H9 (cell line): ENCODE measurements at regions not wholly inside any gene's neighbourhood (a gene's known extent, or its start where the extent isn't known, plus 50 kb on each side); places are given as distances from the start of the nearest gene placed in this dataset.

Source experiments
- DNase-seq: peaks from one replicate; pipeline ENCODE4 v3.0.0-alpha.2; 2017
- H2AFZ ChIP-seq: one replicate; pipeline ENCODE4 v1.6.1; 2013; ENCODE audit warnings: mild to moderate bottlenecking, low read length, control low read depth, moderate library complexity
- H2AK5ac ChIP-seq: 2 replicates; pipeline ENCODE4 v1.6.1; 2013; ENCODE audit warnings: low read length, control low read depth, mixed read lengths; ENCODE audit not compliant: insufficient read length
- H2BK120ac ChIP-seq: one replicate; pipeline ENCODE4 v1.6.1; 2013; ENCODE audit warnings: low read depth, mild to moderate bottlenecking, low read length, control low read depth, inconsistent platforms; ENCODE audit not compliant: poor library complexity, severe bottlenecking
- H2BK12ac ChIP-seq: 2 replicates; pipeline ENCODE4 v1.6.1; 2013; ENCODE audit warnings: low read length, control low read depth, mixed read lengths, low read depth; ENCODE audit not compliant: insufficient read length
- H2BK15ac ChIP-seq: 2 replicates; pipeline ENCODE4 v1.6.1; 2013; ENCODE audit warnings: low read depth, low read length, control low read depth
- H2BK20ac ChIP-seq: one replicate; pipeline ENCODE4 v1.6.1; 2013; ENCODE audit warnings: low read depth, mild to moderate bottlenecking, low read length, control low read depth, inconsistent platforms; ENCODE audit not compliant: poor library complexity, severe bottlenecking
- H2BK5ac ChIP-seq: 2 replicates; pipeline ENCODE4 v1.6.1; 2013; ENCODE audit warnings: low read length, control low read depth, mixed read lengths; ENCODE audit not compliant: insufficient read length
- H3K14ac ChIP-seq: 2 replicates; pipeline ENCODE4 v1.6.1; 2013; ENCODE audit warnings: low read length, control low read depth; ENCODE audit not compliant: insufficient read depth
- H3K18ac ChIP-seq: 2 replicates; pipeline ENCODE4 v1.6.1; 2013; ENCODE audit warnings: low read depth, mild to moderate bottlenecking, mixed read lengths, low read length, control low read depth; ENCODE audit not compliant: insufficient read length
- H3K23ac ChIP-seq: 2 replicates; pipeline ENCODE4 v1.6.1; 2013; ENCODE audit warnings: low read length, control low read depth, mixed read lengths, low read depth; ENCODE audit not compliant: insufficient read length
- H3K23me2 ChIP-seq: 2 replicates; pipeline ENCODE4 v1.6.1; 2013; ENCODE audit warnings: low read depth, mild to moderate bottlenecking, mixed read lengths, low read length, control low read depth; ENCODE audit not compliant: insufficient read length, poor library complexity, severe bottlenecking
- H3K27ac ChIP-seq: 2 replicates; pipeline ENCODE4 v1.5.1; 2013; ENCODE audit warnings: low read length, control low read depth, mixed read lengths, low read depth; ENCODE audit not compliant: insufficient read length
- H3K27me3 ChIP-seq: 2 replicates; pipeline ENCODE4 v1.6.1; 2013; ENCODE audit warnings: low read length, control low read depth, inconsistent platforms; ENCODE audit not compliant: insufficient read depth
- H3K4ac ChIP-seq: 2 replicates; pipeline ENCODE4 v1.6.1; 2013; ENCODE audit warnings: low read depth, mild to moderate bottlenecking, control low read depth, inconsistent platforms, low read length, moderate library complexity
- H3K4me1 ChIP-seq: 2 replicates; pipeline ENCODE4 v1.6.1; 2013; ENCODE audit warnings: low read length, control low read depth, inconsistent platforms; ENCODE audit not compliant: insufficient read depth
- H3K4me2 ChIP-seq: 2 replicates; pipeline ENCODE4 v1.6.1; 2013; ENCODE audit warnings: low read length, control low read depth, mixed read lengths; ENCODE audit not compliant: insufficient read length, insufficient read depth
- H3K56ac ChIP-seq: 2 replicates; pipeline ENCODE4 v1.6.1; 2013; ENCODE audit warnings: low read depth, mild to moderate bottlenecking, mixed read lengths, low read length, control low read depth; ENCODE audit not compliant: insufficient read length
- H3K79me1 ChIP-seq: 2 replicates; pipeline ENCODE4 v1.6.1; 2013; ENCODE audit warnings: low read depth, mild to moderate bottlenecking, moderate library complexity, low read length, control low read depth, inconsistent platforms; ENCODE audit not compliant: insufficient read depth, poor library complexity, severe bottlenecking
- H3K79me2 ChIP-seq: 2 replicates; pipeline ENCODE4 v1.6.1; 2013; ENCODE audit warnings: low read length, control low read depth, inconsistent platforms; ENCODE audit not compliant: insufficient read depth
- H3K9ac ChIP-seq: 2 replicates; pipeline ENCODE4 v1.6.1; 2013; ENCODE audit warnings: low read length, control low read depth, mixed read lengths; ENCODE audit not compliant: insufficient read length; ENCODE audit errors: extremely low read depth
- H3K9me3 ChIP-seq: one replicate; pipeline ENCODE4 v1.6.1; 2013; ENCODE audit warnings: low read depth, low read length, inconsistent platforms; ENCODE audit not compliant: control insufficient read depth
- H3T11ph ChIP-seq: one replicate; pipeline ENCODE4 v1.6.1; 2013; ENCODE audit warnings: mild to moderate bottlenecking, low read length, control low read depth, inconsistent platforms
- H4K20me1 ChIP-seq: one replicate; pipeline ENCODE4 v1.6.1; 2013; ENCODE audit not compliant: control insufficient read depth, insufficient read length, insufficient read depth
- H4K5ac ChIP-seq: 2 replicates; pipeline ENCODE4 v1.6.1; 2013; ENCODE audit warnings: low read depth, mild to moderate bottlenecking, mixed read lengths, low read length, control low read depth; ENCODE audit not compliant: insufficient read length
- H4K8ac ChIP-seq: replicated peaks from 2 replicates; pipeline ENCODE4 v1.6.1; 2013; ENCODE audit warnings: low read length, control low read depth, mixed read lengths, low read depth; ENCODE audit not compliant: insufficient read length
- H4K91ac ChIP-seq: 2 replicates; pipeline ENCODE4 v1.6.1; 2013; ENCODE audit warnings: low read depth, mild to moderate bottlenecking, moderate library complexity, mixed read lengths, low read length, control low read depth; ENCODE audit not compliant: insufficient read length
- H3K27ac Mint-ChIP-seq, 3 experiments: 2 replicates in 2 of 3; 3 replicates in 1 of 3; pipeline ENCODE4 v1.8.0; 2020 to 2021; ENCODE audit warnings: mixed read lengths in 3 of 3, mild to moderate bottlenecking in 1 of 3, moderate library complexity in 1 of 3
- H3K27me3 Mint-ChIP-seq: 2 replicates; pipeline ENCODE4 v1.8.0; 2021; ENCODE audit warnings: low read depth, mild to moderate bottlenecking, moderate library complexity, mixed read lengths
- H3K36me3 Mint-ChIP-seq, 3 experiments: 2 replicates in 2 of 3; 3 replicates in 1 of 3; pipeline ENCODE4 v1.8.0; 2020 to 2021; ENCODE audit warnings: low read depth in 3 of 3, mixed read lengths in 3 of 3; ENCODE audit not compliant: insufficient read depth in 1 of 3
- H3K4me1 Mint-ChIP-seq, 2 experiments: 2 replicates each; pipeline ENCODE4 v1.8.0; 2020; ENCODE audit warnings: mixed read lengths in 2 of 2
- H3K4me3 Mint-ChIP-seq, 2 experiments: 2 replicates in 1 of 2; 3 replicates in 1 of 2; pipeline ENCODE4 v1.8.0; 2020 to 2021; ENCODE audit warnings: mild to moderate bottlenecking in 2 of 2, mixed read lengths in 2 of 2, moderate library complexity in 1 of 2
- H3K9me3 Mint-ChIP-seq, 2 experiments: 2 replicates in 1 of 2; 3 replicates in 1 of 2; pipeline ENCODE4 v1.8.0; 2020; ENCODE audit warnings: mild to moderate bottlenecking in 2 of 2, mixed read lengths in 2 of 2, moderate library complexity in 1 of 2
- CTCF ChIP-seq: fragments of 200-600 bp; sonication (generic); conservative IDR thresholded peaks from 3 replicates; pipeline ENCODE4 v1.8.0; 2021; ENCODE audit warnings: antibody characterized with exemption, mild to moderate bottlenecking
- WGBS: extraction: QIAGEN DNeasy Blood & Tissue Kit; methylation state at CpG from one replicate; pipeline ENCODE4 v1.1.7; 2013; ENCODE audit warnings: missing lambda C conversion rate, low lambda C conversion rate, mixed read lengths; ENCODE audit not compliant: insufficient read length; ENCODE audit errors: extremely low coverage; 5-methylcytosine and 5-hydroxymethylcytosine counted together

GRCh38 chr10:9097991-9098306 is 1043.5 kb downstream of the GATA3 start:
- no CpG with 5 or more reads among the region's 4 CpGs for WGBS
- Histone ChIP-seq H4K91ac (no peak overlapping the region), H2BK20ac (no peak overlapping the region), H3T11ph (no peak overlapping the region), H4K8ac (no peak overlapping the region), H3K79me2 (no peaks in the 10 kb centered on the region), H3K4ac (no peak overlapping the region), H3K9me3 (no peaks in the 10 kb centered on the region), H3K4me1 (no peaks in the 10 kb centered on the region), H3K14ac (no peak overlapping the region), H3K56ac (no peak overlapping the region), H3K23ac (no peak overlapping the region), H2BK120ac (no peak overlapping the region), H4K5ac (no peak overlapping the region), H2BK5ac (no peak overlapping the region), H3K18ac (no peak overlapping the region), H3K23me2 (no peaks in the 10 kb centered on the region), H3K27me3 (peaks cover 35% of the 10 kb centered on the region), H4K20me1 (no peaks in the 10 kb centered on the region), H2BK12ac (no peak overlapping the region), H3K79me1 (no peaks in the 10 kb centered on the region), H3K27ac (no peak overlapping the region), H2AFZ (no peak overlapping the region), H2BK15ac (no peak overlapping the region), H2AK5ac (no peak overlapping the region), H3K9ac (no peak overlapping the region), H3K4me2 (no peak overlapping the region)
- H3K4me1 Mint-ChIP-seq = peaks cover 2 to 5% of the 10 kb centered on the region in 2 experiments; a peak in 2 of 4 replicates
- no peak overlapping the region for H3K4me3 Mint-ChIP-seq
- peaks cover 89% of the 10 kb centered on the region for H3K27me3 Mint-ChIP-seq
- H3K9me3 Mint-ChIP-seq = peaks cover 1 to 5% of the 10 kb centered on the region in 2 experiments; a peak in 2 of 5 replicates
- TF ChIP-seq CTCF = no peak
- no peak for DNase-seq
- no peak overlapping the region for H3K27ac Mint-ChIP-seq
- no peaks in the 10 kb centered on the region for H3K36me3 Mint-ChIP-seq
